Loucy (cell line): ENCODE measurements at regions not wholly inside any gene's neighbourhood (a gene's known extent, or its start where the extent isn't known, plus 50 kb on each side); places are given as distances from the start of the nearest gene placed in this dataset.

Source experiments
- CTCF ChIP-seq: fragments of 200-600 bp; sonication (generic); conservative IDR thresholded peaks from 2 replicates; pipeline ENCODE4 v1.5.1; 2014; ENCODE audit warnings: mild to moderate bottlenecking, antibody characterized with exemption, low read length
- EZH2phosphoT487 ChIP-seq: fragments of 200-600 bp; IDR thresholded peaks from 2 replicates; pipeline ENCODE4 v1.6.1; 2018; ENCODE audit warnings: antibody characterized with exemption, mild to moderate bottlenecking, moderate library complexity, borderline replicate concordance

GRCh38 chr14:48955857-48956256, 630.3 kb downstream of the RPS29 start:
- TF ChIP-seq CTCF (no peak), EZH2phosphoT487 (no peak)
